Dermis blood vessel endothelial cell (primary cell): ENCODE measurements at regions not wholly inside any gene's neighbourhood (a gene's known extent, or its start where the extent isn't known, plus 50 kb on each side); places are given as distances from the start of the nearest gene placed in this dataset.
"Not testable (repeated sequence)": the region's sequence is repeated elsewhere in the genome, so short reads cannot be mapped to it uniquely, and the experiment has no call there.

Source experiments
- DNase-seq: peaks from one replicate; pipeline ENCODE4 v3.0.0; 2010

DNA sequence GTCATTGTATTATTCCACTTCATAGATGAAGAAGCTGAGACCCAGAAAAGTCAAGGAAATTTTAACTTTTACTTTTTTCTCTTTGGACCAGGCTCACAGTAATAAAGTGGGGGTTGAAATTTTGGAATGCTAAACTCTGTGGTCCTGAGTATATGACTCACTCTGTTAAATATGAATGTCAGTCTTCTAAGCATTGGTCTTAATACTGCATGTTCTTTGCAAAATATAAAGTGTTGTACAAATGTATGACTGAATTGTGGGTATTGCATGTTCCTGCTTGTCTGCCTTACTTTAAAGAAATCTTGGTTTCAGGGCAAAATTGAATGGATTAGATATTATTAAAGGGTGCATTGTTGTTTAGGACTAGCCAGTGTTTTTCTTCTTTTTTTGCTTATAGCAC is 950.8 kb upstream of the GOT2 start:
- DNase-seq, result no peak

DNA sequence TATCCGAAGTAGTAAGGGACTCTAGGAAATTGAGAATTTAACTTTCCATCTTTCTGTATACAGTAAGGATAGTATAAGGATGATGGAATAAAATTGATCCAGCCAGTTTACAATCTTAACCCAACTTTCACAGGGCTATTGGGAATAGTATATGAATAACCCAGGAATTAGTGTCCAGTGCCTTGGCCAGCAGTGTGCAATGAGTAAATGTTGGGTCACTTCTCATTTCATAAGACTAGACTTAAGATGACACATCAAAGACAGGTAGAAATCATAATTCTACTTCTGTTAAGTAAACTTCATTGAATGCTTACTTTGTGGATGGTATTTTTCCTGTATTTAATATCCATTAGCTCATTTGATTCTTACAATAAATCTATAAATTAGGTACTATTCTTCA is 949.6 kb upstream of the GOT2 start:
- DNase-seq, result no peak

DNA sequence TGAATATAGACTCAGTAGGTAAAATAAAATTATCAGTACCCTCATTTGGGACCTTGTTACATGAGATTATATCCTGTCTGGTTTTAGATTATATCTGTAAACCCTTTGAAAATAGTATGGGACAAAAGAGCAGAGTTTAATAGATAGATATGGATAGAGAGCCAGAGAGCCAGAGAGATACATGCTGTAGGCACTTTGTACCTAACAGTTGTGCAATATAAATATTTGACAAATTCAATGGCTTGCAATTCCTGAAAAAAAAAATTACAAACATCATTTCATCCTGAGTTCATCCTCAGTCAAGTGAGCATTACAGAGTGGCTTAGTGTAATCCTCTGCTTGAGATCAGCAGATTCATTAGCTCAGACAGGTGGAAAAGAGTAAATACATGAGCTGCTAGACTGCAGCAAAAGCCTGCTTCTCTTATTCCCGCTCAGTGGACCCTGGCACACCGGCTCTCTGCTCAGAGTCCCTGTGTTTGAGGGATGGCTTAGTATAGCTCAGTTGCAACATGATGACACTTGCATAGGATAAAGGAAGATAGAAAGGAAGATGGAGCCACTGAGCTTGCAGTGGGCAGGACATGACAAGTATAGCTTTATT is 931.6 kb upstream of the GOT2 start:
- DNase-seq, result no peak

DNA sequence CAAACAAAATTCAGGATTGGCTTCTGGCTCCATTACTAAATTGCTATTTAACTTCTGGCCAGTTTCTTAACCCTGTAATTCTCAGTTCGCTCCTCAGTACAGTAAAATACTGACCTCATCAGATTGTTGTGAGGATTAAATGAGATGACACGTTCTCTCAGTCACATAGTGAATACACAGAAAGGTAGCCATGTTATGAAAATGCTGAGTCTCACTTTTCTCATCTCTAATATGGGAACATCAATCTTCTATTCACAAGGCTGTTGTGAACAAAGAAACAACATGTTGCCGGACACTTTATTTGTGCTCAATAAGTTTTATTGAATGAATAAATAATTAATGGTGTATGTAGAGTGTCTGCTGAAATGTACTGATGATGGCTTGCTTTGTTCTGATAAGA is 924.5 kb upstream of the GOT2 start:
- no peak for DNase-seq

DNA sequence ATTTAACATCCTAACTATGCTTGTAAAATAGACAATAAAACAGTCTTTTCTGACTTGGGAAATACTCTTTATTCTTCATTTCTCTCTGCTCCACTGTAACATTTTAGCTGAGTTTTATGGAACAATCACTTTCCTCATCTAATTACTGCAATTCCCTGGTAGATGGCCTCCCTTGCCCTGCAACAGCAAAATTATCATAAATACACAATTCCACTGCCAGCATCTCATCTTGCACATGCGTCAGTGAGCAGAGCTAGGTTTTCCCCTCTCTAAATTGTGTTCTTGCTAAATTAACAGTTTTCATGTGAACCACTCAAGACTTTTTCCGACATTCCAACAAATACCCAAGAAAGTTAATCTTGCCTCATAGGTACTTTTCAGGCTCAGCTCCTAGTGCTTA is 920.9 kb upstream of the GOT2 start:
- DNase-seq, result no peak

DNA sequence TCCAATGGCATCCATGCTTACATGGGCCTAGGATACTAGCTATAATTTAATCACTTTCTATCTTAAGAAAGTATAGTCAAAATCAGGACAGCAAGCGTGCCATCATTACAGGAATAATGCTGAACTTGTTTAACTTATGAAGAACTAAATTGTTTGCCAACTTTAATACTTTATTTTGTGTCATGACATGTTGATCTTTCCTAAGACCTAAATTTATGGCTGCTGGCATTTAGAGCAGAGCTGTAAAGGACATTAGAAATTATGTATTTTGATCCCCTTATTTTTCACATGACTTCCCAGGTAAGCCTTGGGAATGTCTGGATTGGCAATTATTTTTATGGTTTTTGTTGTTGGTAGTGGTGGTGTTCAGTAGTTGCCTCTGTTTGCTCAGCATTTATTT is 920.3 kb upstream of the GOT2 start:
- DNase-seq, result no peak

DNA sequence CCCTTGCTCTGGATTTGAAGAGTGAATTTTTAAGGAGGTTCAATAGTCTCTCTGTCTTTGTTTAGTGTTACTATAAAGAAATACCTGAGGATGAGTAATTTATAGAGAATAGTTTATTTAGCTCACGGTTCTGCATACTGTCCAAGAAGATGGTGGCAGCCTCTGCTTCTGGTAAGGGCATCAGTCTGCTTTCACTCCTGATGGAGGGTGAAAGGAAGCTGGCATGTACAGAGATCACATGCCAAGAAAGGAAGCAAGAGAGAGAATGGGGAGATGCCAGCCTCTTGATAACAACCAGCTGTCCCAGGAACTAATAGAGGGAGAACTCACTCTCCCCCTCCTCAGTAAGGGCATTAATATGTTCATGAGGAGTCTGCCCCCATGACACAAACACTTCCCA is 917.5 kb upstream of the GOT2 start:
- DNase-seq, result no peak

DNA sequence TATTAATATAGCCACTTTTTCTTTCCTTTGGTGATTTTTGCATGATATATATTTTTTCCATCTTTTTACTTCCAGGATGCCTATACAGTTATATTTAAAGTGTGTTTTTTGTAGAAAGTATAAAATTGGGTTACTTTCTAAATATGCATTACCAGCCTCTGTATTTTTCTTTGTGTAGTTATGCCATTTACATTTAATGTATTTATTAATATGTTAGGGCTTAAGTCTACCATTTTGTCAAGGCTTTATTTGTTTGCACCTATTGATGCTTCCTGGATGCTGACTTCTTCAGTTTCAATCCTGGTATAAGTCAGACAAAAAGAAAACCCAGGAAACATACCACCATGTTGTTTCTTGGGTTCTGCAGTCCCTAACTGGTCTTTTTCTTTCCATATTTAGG is 911.1 kb upstream of the GOT2 start:
- no peak for DNase-seq

DNA sequence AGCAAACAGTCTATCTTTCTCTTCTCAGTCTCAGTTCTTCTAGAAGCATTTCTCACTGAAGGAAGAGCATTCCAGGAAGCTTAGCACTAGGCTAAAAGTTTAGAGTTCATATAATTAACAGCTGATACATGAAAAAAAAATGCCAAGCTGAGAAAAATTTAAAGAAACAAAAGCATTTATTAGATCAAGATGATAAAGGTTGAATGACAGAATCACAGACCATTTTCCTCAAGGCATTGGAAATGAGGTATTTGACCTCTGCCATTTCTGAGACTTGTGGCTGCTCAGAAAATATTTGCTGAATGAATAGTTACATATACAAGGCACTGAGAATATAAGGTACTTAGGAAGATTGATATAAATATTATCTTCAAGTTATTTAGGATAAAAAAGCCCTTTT is 901.6 kb upstream of the GOT2 start:
- DNase-seq, result no peak

DNA sequence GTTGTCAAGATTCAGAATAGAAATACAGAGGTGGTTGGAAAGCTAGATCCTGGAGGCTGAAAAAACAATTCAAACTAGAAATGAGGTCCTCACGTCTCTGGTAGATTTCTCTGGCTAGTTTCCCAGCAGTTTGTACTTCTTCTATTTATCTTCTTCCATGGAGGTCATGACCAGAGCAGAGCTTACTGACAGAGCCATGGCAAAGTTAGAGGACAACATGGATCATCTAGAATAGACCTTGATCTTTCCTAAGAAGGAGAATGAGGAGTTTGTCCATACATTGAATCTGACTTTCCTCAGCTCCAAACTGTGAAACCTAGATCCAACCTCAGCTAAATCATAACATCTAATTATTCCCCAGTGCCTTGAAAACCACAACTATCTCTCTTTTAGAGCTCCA is 900.8 kb upstream of the GOT2 start:
- no peak for DNase-seq

DNA sequence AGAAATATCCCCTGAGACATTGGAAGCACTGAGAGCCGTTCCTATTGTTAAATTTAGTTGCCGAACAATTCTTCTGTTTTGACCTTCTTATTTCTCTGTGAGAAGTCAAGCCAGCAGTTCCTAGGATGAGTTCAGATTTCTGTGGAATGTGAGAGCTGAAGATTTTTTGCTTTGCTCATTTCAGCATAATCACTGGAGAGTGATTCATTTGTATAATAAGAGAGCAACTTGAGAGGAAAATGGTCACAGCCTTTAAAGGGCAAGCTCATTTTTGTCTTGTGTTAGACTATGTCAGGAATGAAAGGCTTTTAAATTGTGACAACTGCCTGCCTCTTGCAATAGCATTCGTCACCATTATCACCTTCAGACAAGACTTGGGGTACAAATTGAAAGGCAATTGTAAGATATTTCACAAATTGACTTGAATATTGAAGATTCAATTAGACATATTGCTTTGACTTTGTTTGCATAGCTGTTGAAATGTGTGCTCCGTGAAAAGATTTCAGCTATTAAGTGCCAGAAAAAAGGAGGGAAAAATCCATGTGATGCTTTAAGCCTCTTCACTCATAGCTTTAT is 900.0 kb upstream of the GOT2 start:
- no peak for DNase-seq

DNA sequence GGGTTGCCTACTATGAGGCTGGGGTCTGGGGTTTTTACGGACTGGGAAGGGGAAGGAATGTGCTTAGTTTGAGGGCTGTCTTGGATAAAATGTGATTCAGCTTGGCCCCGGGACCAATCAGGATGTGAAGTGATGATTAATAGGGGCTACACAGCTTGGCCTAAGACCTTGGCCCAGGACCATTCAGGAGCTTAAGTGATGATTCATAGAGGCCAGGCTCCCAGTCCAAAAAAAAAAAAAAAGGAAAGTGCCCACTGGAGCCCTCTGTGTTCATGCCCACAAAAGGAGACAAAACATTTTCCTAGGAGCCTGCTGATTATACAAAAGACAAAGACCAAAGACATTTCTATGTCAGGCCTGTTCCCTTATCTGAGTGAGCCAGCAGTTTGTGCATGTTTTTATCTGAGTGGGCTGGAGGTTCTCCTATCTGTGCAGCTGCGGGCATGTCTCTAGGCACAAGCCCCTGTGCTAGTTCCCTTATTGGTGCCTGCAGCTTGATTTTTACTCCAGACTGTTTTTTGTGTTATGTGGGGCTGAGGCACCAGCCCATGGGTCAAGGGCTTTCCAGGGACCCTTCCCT is 898.2 kb upstream of the GOT2 start:
- peak; percentile 0 for DNase-seq

DNA sequence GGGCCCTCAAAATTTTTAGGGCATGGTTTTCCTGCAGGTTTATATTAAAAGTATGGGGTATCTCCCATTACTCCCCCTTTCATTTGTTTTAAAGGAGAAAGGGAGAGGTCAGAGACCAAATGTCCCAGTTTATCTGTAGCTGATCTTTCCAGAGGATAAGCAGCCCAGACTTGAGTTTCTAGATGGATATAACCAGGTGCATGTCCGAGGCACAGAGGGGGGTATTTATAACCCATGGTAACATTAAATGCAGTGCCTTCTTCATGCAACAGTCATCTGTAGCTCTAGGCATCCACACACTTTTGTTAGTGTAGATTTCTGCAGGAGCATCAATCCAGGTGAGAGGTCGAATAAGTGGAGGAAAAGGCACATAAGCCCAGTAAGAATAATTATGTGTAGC is 890.3 kb upstream of the GOT2 start:
- not testable (repeated sequence) for DNase-seq

DNA sequence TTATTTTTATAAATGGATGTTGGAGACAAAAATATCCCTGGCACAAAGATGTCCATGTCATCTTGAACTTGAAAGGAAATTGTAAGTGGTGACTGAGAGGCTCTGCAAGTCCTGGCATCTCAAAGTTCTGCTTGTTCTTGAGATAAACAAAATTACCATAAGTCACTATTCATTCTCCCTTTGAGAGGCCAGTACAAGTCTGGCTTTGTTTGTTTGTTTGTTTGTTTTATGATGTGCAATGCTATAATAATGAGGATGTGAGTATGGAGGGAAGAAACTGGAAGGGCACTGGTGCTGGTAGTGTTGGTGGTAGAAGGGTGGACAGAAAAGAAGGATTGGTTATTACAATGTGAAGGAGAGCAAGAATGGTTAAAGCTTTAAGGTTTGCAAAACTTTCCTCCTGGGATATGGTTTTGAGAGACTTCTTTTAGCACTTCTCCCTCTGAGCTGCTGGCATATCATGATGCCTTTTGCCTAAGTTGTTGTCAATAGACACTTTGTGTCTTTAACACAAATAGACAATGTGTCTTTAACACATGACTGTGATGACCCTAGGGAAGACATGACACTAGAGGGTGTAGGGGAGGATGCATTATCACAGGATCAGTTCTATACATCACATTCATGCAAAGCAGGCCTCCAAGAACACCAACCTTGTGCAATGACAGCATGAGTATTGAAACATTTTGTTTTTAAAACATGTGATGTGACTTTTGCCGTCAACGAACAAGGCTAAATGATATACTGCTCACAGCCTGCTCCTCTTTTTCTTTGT is 880.5 kb upstream of the GOT2 start:
- no peak for DNase-seq

DNA sequence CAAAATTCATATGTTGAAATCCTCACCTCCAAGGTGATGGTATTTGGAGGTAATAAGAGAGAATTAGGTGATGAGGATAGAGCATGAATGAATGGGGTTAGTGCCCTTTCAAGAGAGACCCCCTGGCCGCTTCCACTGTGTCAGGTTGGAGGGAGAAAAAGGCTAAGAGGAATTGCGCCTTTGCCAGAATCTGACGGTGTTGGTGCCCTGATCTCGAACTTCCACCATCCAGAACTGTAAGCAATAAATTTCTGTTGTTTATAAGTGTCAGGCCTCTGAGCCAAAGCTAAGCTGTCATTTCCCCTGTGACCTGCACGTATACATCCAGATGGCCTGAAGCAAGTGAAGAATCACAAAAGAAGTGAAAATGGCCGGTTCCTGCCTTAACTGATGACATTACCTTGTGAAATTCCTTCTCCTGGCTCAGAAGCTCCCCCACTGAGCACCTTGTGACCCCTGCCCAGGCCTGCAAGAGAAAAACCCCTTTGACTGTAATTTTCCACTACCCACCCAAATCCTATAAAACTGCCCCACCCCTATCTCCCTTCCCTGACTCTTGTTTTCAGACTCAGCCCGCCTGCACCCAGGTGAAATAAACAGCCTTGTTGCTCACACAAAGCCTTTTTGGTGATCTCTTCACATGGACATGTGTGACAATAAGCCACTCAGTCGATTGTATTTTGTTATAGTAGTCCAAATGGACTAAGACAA is 878.9 kb upstream of the GOT2 start:
- DNase-seq, result not testable (repeated sequence)

DNA sequence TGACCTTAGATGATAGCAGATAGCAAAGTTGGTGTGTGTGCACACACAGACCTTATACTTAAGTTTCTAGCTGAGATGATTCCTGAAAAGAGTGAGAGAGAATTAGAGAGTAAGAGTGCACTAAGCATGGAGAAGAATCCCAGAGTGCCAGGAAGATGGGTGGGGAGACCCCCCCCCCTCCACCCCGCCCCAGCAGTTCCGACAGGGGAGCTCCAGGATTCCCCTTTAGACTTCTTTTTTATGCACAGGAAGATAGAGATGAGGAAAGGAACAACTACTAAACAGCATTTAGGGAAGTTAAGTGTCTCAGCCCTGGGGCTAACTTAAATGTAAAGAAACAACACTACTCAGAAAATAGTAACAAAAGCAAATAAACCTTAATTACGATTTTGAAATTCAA is 878.0 kb upstream of the GOT2 start:
- no peak for DNase-seq

DNA sequence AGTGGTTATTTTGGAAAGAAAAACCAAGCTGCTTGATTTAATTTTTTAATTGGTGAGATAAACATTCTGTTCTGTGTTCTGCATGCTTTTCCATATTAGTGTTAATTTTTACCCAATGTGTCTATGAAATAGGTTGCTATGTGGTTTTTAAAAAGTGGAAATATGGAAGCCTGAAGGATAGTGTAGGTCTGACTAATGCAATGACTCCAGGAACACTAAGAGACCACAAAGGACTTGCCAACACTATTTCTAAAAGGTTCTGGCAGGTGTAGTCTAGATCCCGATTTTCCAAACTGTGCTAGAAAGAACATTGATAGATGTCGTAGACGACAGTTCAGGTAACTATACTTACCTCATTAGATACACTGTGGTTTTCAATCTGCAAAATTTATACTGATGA is 877.4 kb upstream of the GOT2 start:
- DNase-seq, result no peak

DNA sequence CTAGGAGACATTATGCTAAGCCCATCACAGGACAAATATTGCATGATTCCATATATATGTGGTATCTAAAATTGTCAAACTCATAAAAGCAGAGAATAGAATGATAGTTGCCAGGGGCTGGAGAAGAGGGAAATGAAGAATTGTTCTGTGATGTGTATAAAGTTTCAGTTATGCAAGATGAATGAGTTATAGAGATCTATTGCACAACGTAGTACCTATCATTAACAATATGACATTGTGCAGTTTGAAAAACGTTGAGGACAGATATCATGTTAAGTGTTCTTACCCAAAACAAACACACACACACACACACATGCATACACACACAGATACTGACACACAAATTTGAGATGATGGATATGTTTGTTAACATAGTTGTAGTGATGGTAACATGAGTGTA is 871.6 kb upstream of the GOT2 start:
- no peak for DNase-seq

DNA sequence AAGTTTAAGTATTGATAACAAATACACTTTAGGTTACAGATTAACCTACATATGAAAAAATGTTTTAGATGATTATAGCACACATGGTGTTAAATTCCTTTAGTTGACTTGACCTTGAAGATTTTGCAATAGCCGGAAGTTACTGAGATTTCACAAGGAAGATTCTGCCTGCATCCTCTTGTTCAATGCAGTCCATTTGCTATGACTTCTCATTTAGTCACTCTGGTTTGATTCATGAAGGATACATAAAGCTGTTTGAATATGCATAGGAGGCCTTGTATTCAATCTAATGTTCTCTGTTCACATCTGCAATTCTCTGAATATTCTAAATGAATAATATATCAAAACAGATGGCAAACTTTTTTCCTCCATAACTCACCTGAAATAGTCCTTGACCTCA is 870.2 kb upstream of the GOT2 start:
- DNase-seq, result no peak

DNA sequence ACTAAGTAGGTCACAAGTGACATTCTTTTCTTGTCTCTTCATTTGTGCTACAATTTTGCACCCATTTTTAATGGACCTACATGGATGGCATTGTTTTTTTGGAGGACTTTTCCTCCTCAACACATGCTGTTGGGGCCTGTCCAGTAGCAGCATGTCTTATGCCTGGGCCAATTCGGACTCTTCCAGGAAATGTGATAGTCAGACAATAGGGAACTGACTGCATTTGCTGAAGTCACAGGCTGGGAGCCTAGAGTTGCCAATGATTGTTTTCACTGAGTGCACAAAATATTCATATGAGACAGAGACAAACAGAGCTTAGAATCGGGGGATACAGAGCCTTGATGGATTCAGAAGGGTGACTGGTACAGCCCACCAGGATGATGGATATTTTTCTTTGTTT is 867.3 kb upstream of the GOT2 start:
- no peak for DNase-seq

DNA sequence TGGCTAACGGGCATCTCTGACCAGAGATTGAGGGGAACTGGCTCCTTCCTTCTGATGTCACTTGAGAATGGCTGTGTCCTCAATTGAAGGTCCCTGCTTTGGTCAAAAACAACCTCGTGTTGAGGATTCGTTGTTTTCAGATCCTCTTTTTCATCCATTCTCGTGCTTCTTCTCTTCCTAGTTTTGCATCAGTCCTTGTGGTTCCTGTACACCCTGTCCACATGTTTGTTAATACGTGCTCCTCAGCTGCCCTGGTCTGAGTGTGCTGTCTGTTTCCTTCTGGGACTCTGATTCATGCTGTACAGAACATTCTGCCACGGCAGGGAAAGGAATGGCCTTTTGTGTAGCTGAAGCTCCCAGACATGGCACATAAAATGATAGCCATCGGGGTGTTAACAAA is 863.2 kb upstream of the GOT2 start:
- DNase-seq, result no peak

DNA sequence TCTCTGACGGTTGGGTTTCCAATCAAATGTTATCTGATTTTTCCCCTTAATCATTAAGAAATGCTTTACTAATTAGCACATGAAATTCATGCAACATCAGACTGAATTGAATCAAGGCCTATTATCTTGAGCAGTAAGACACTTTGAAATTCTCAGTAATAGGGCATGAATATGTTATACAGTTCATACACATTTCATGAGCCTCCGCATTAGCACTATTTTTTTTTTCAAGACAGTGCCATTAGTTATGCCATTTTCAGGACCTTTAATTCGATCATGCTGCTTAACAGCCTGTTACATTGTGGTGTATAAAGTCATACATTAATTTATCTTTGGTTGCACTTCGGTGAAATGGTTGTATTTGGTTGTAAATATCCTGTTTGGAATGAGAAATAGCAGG is 862.6 kb upstream of the GOT2 start:
- no peak for DNase-seq

DNA sequence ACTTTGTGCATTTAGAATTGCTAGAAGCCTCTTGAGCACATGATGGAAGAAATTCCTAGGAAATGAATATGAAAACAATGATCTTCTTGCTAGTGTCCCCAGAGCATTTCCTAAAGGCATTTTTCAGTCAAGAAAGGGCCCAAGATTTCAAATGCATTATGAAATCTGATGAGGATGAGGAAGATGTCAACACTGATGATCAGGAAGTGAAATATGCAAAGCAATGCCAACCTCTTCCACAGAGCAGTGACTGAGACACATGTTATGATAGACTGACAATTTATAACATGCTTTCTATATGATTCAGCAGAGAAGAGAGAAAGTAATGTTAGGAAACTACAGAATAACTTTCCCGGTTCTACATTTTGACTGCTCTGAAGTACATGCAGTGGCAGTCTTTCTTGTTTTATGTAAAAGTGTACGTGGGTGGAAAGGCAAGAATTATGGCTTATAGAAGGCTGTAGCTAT is 859.1 kb upstream of the GOT2 start:
- no peak for DNase-seq
